22Rv1 (cell line): ENCODE measurements at regions not wholly inside any gene's neighbourhood (a gene's known extent, or its start where the extent isn't known, plus 50 kb on each side); places are given as distances from the start of the nearest gene placed in this dataset.

Experiments
- H3K27ac ChIP-seq: fragments of 450-650 bp; 2 replicates; pipeline ENCODE4 v1.5.1; 2017
- CTCF ChIP-seq: fragments of 450-650 bp; IDR thresholded peaks from 2 replicates; pipeline ENCODE4 v1.5.1; 2017; ENCODE audit warnings: mild to moderate bottlenecking
- ZFX ChIP-seq: fragments of 450-650 bp; IDR thresholded peaks from 2 replicates; pipeline ENCODE4 v1.6.1; 2017; ENCODE audit warnings: antibody characterized with exemption, borderline replicate concordance

GRCh38 chr11:15662285-15662684 is 547.6 kb downstream of the INSC start:
- no peak for TF ChIP-seq CTCF
- H3K27ac ChIP-seq, result no peak overlapping the region

- no peak overlapping the region for H3K27ac ChIP-seq
- TF ChIP-seq ZFX (no peak), CTCF (no peak)
Measured at GRCh38 chr11:15663777-15664218, 549.1 kb downstream of the INSC start.

GRCh38 chr11:15665368-15665871 is 550.7 kb downstream of the INSC start:
- TF ChIP-seq CTCF (no peak), ZFX (no peak)

GRCh38 chr11:15667127-15667725 is 552.5 kb downstream of the INSC start:
- no peak overlapping the region for H3K27ac ChIP-seq
- no peak for TF ChIP-seq CTCF
- no peak for TF ChIP-seq ZFX

More at GRCh38 chr11:15665368-15665871, 550.7 kb downstream of the INSC start:
- H3K27ac ChIP-seq, result no peak overlapping the region

- TF ChIP-seq CTCF (no peak), ZFX (no peak)
- H3K27ac ChIP-seq, result no peak overlapping the region
Measured at GRCh38 chr11:15668718-15669117, 554.0 kb downstream of the INSC start.

- TF ChIP-seq CTCF (no peak), ZFX (no peak)
Measured at GRCh38 chr11:15670520-15671070, 555.9 kb downstream of the INSC start.

GRCh38 chr11:15671216-15671615 is 556.5 kb downstream of the INSC start:
- no peak overlapping the region for H3K27ac ChIP-seq
- TF ChIP-seq CTCF (no peak), ZFX (no peak)

More at GRCh38 chr11:15670520-15671070, 555.9 kb downstream of the INSC start:
- H3K27ac ChIP-seq, result no peak overlapping the region
